NB4 (cell line): ENCODE measurements at regions not wholly inside any gene's neighbourhood (a gene's known extent, or its start where the extent isn't known, plus 50 kb on each side); places are given as distances from the start of the nearest gene placed in this dataset.

Experiments
- DNase-seq: peaks from one replicate; pipeline ENCODE4 v3.0.0; 2010; ENCODE audit warnings: low read depth
- H3K4me3 ChIP-seq: one replicate; pipeline ENCODE4 v1.5.1; 2011; ENCODE audit warnings: mild to moderate bottlenecking, low read depth, low read length, moderate library complexity
- MYC ChIP-seq: IDR thresholded peaks from 2 replicates; pipeline ENCODE4 v1.6.1; 2011; ENCODE audit warnings: low read depth, low read length
- POLR2A ChIP-seq: IDR thresholded peaks from 2 replicates; pipeline ENCODE4 v1.6.1; 2011; ENCODE audit warnings: mild to moderate bottlenecking; ENCODE audit not compliant: insufficient read length; ENCODE audit errors: extremely low read depth
- TF ChIP-seq, protein P1 (sequence below): IDR thresholded peaks from 2 replicates; pipeline ENCODE4 v1.6.1; 2011; ENCODE audit warnings: low read depth, low read length
- TF ChIP-seq, protein P2 (sequence below): IDR thresholded peaks from one replicate; pipeline ENCODE4 v1.5.1; 2012; ENCODE audit warnings: low read depth, low read length

GRCh38 chr1:38329644-38330043 lies 283.1 kb upstream of the POU3F1 start:
- TF ChIP-seq, protein P1, sequence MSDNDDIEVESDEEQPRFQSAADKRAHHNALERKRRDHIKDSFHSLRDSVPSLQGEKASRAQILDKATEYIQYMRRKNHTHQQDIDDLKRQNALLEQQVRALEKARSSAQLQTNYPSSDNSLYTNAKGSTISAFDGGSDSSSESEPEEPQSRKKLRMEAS = no peak
- TF ChIP-seq POLR2A (no peak), MYC (no peak)
- TF ChIP-seq, protein P2, sequence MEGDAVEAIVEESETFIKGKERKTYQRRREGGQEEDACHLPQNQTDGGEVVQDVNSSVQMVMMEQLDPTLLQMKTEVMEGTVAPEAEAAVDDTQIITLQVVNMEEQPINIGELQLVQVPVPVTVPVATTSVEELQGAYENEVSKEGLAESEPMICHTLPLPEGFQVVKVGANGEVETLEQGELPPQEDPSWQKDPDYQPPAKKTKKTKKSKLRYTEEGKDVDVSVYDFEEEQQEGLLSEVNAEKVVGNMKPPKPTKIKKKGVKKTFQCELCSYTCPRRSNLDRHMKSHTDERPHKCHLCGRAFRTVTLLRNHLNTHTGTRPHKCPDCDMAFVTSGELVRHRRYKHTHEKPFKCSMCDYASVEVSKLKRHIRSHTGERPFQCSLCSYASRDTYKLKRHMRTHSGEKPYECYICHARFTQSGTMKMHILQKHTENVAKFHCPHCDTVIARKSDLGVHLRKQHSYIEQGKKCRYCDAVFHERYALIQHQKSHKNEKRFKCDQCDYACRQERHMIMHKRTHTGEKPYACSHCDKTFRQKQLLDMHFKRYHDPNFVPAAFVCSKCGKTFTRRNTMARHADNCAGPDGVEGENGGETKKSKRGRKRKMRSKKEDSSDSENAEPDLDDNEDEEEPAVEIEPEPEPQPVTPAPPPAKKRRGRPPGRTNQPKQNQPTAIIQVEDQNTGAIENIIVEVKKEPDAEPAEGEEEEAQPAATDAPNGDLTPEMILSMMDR = no peak
- H3K4me3 ChIP-seq = no peak overlapping the region
- no peak for DNase-seq

DNA sequence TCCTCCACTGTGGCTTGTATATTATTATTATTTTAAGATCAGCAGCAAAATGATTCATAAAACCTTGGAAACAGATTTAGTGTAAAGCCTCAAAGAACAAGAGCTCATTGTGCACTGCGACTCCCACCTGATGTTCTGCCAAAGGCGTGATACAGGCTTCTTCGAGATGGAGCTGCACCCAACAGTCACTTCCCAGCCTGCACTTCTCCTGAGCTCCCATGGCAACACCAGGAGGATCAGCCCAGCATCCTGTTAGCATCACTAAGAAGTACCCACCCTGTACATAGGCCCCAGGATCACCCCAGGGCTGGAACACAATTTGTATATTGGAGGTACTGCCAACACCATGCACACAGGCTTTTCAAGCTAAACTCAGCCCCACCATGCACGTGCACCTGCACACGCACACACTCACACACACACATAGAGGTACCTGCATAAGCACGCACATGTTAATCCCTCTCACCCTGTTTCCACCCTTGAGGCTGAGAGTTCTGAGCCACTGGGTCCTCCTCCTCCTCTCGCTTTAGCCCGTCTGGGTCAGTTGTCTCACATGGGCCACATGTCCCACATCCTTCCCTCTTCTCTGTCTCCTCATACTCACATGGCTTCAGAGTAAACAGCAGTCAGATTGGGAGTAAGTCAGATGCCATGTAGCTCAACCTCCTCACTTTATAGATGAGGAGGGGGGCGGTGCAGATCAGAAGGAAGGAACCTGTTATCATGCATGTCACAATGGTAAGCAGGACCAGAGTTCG lies 281.9 kb upstream of the POU3F1 start:
- TF ChIP-seq, protein P2 = no peak
- no peak for DNase-seq
- H3K4me3 ChIP-seq = no peak overlapping the region

- TF ChIP-seq POLR2A (no peak), MYC (no peak)
- TF ChIP-seq, protein P1 = no peak
- TF ChIP-seq, protein P2 = no peak
- no peak overlapping the region for H3K4me3 ChIP-seq
- DNase-seq = no peak
These were observed 281.0 kb upstream of the POU3F1 start for GRCh38 chr1:38327559-38327973.

- TF ChIP-seq, protein P1 = no peak
- TF ChIP-seq, protein P2 = no peak
- no peak for TF ChIP-seq MYC
- no peak for TF ChIP-seq POLR2A
- H3K4me3 ChIP-seq = no peak overlapping the region
- no peak for DNase-seq
These were observed 280.3 kb upstream of the POU3F1 start for GRCh38 chr1:38326856-38327255.

DNA sequence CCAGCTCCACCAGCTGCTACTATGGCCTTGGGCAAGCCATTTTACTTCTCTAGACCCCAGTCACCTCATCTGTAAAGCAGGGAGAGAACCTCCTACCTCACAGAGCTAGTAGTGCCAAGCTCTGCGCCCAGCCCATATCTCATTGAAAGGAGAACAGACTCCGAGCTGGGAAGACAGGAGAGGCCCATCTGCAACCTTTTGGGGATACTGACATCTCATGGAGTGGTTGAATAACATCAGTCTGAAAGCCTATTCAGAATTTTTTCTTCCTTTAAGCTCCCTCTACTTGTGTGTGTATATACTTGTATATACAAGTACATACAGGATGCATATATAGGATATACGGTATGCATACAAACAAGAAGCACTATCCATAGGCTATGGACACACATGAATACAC lies 279.5 kb upstream of the POU3F1 start:
- TF ChIP-seq POLR2A (no peak), MYC (no peak)
- TF ChIP-seq, protein P2 = no peak
- TF ChIP-seq, protein P1 = no peak
- no peak overlapping the region for H3K4me3 ChIP-seq
- no peak for DNase-seq

GRCh38 chr1:38312753-38313152 lies 266.2 kb upstream of the POU3F1 start:
- H3K4me3 ChIP-seq = no peak overlapping the region
- no peak for DNase-seq
- TF ChIP-seq POLR2A (no peak), MYC (no peak)
- TF ChIP-seq, protein P2 = no peak
- TF ChIP-seq, protein P1 = no peak
